ENCODE measurements at regions not wholly inside any gene's neighbourhood (a gene's known extent, or its start where the extent isn't known, plus 50 kb on each side); places are given as distances from the start of the nearest gene placed in this dataset.

- Histone ChIP-seq H3K4me3 (ENCODE audit: low read depth, low read length) (no peak overlapping the region), H3K4ac (ENCODE audit: low read depth, low read length) (no peak overlapping the region), H3K4me2 (ENCODE audit: low read length) (no peak overlapping the region), H3K23ac (ENCODE audit: low read length) (no peak overlapping the region), H3K4me1 (ENCODE audit: control insufficient read depth in 1 of 2, insufficient read depth in 2 of 2, low read length in 2 of 2) (no peaks in the 10 kb centered on the region), H2BK120ac (ENCODE audit: insufficient read depth, low read length, poor library complexity) (no peak overlapping the region), H3K18ac (ENCODE audit: low read length) (no peak overlapping the region), H3K9me3 (ENCODE audit: insufficient read depth, low read depth, low read length) (peaks cover under 1% of the 10 kb centered on the region), H4K8ac (ENCODE audit: low read depth, low read length) (no peak overlapping the region), H3K27me3 (ENCODE audit: insufficient read depth, low read length) (no peaks in the 10 kb centered on the region), H3K79me1 (ENCODE audit: low read length) (no peaks in the 10 kb centered on the region), H2BK5ac (ENCODE audit: low read depth, low read length, poor library complexity) (no peak overlapping the region), H2AFZ (ENCODE audit: insufficient read depth, low read length, poor library complexity) (no peak overlapping the region), H3K79me2 (ENCODE audit: control insufficient read depth, insufficient read depth, low read length, poor library complexity) (no peaks in the 10 kb centered on the region), H2BK12ac (ENCODE audit: low read length) (no peak overlapping the region), H3K36me3 (ENCODE audit: control insufficient read depth in 1 of 2, insufficient read depth in 2 of 2, low read length in 2 of 2) (no peaks in the 10 kb centered on the region), H4K12ac (ENCODE audit: low read depth, low read length) (no peak overlapping the region), H2AK5ac (ENCODE audit: low read length) (no peak overlapping the region), H3K14ac (ENCODE audit: low read length) (no peak overlapping the region), H4K91ac (ENCODE audit: low read depth, low read length) (no peak overlapping the region), H3K9ac (ENCODE audit: low read length) (no peak overlapping the region), H3K27ac (ENCODE audit: low read depth, low read length) (no peak overlapping the region)
- no CpG with 5 or more reads among the region's 2 CpGs for WGBS (ENCODE audit: extremely low coverage, insufficient coverage, insufficient read length)
- no peak for DNase-seq
These were observed 233.6 kb downstream of the KTN1 start for GRCh38 chr14:55813630-55814029.

- Histone ChIP-seq H3K4me2 (ENCODE audit: low read length) (no peak overlapping the region), H2BK120ac (ENCODE audit: insufficient read depth, low read length, poor library complexity) (no peak overlapping the region), H3K18ac (ENCODE audit: low read length) (no peak overlapping the region), H3K79me2 (ENCODE audit: control insufficient read depth, insufficient read depth, low read length, poor library complexity) (no peaks in the 10 kb centered on the region), H3K79me1 (ENCODE audit: low read length) (no peaks in the 10 kb centered on the region), H2AFZ (ENCODE audit: insufficient read depth, low read length, poor library complexity) (no peak overlapping the region), H4K12ac (ENCODE audit: low read depth, low read length) (no peak overlapping the region), H4K8ac (ENCODE audit: low read depth, low read length) (no peak overlapping the region), H3K9me3 (ENCODE audit: insufficient read depth, low read depth, low read length) (peaks cover 4% of the 10 kb centered on the region), H3K23ac (ENCODE audit: low read length) (no peak overlapping the region), H3K27me3 (ENCODE audit: insufficient read depth, low read length) (no peaks in the 10 kb centered on the region), H3K14ac (ENCODE audit: low read length) (no peak overlapping the region), H3K4me3 (ENCODE audit: low read depth, low read length) (no peak overlapping the region), H3K27ac (ENCODE audit: low read depth, low read length) (no peak overlapping the region), H2BK12ac (ENCODE audit: low read length) (no peak overlapping the region), H3K4me1 (ENCODE audit: control insufficient read depth in 1 of 2, insufficient read depth in 2 of 2, low read length in 2 of 2) (no peaks in the 10 kb centered on the region), H3K4ac (ENCODE audit: low read depth, low read length) (no peak overlapping the region), H3K9ac (ENCODE audit: low read length) (no peak overlapping the region), H2BK5ac (ENCODE audit: low read depth, low read length, poor library complexity) (no peak overlapping the region), H2AK5ac (ENCODE audit: low read length) (no peak overlapping the region), H3K36me3 (ENCODE audit: control insufficient read depth in 1 of 2, insufficient read depth in 2 of 2, low read length in 2 of 2) (no peaks in the 10 kb centered on the region), H4K91ac (ENCODE audit: low read depth, low read length) (no peak overlapping the region)
- no peak for DNase-seq
- WGBS (ENCODE audit: extremely low coverage, insufficient coverage, insufficient read length), result no CpG with 5 or more reads among the region's 1 CpG
These were observed 234.1 kb downstream of the KTN1 start for GRCh38 chr14:55814064-55814463.

- Histone ChIP-seq H3K79me2 (ENCODE audit: control insufficient read depth, insufficient read depth, low read length, poor library complexity) (no peaks in the 10 kb centered on the region), H3K4me1 (ENCODE audit: control insufficient read depth in 1 of 2, insufficient read depth in 2 of 2, low read length in 2 of 2) (no peaks in the 10 kb centered on the region), H3K9ac (ENCODE audit: low read length) (no peak overlapping the region), H2BK5ac (ENCODE audit: low read depth, low read length, poor library complexity) (no peak overlapping the region), H3K27me3 (ENCODE audit: insufficient read depth, low read length) (no peaks in the 10 kb centered on the region), H4K12ac (ENCODE audit: low read depth, low read length) (no peak overlapping the region), H2AK5ac (ENCODE audit: low read length) (no peak overlapping the region), H3K4me3 (ENCODE audit: low read depth, low read length) (no peak overlapping the region), H4K8ac (ENCODE audit: low read depth, low read length) (no peak overlapping the region), H3K27ac (ENCODE audit: low read depth, low read length) (no peak overlapping the region), H2BK120ac (ENCODE audit: insufficient read depth, low read length, poor library complexity) (no peak overlapping the region), H3K36me3 (ENCODE audit: control insufficient read depth in 1 of 2, insufficient read depth in 2 of 2, low read length in 2 of 2) (no peaks in the 10 kb centered on the region), H3K9me3 (ENCODE audit: insufficient read depth, low read depth, low read length) (peaks cover 4% of the 10 kb centered on the region), H3K23ac (ENCODE audit: low read length) (no peak overlapping the region), H2AFZ (ENCODE audit: insufficient read depth, low read length, poor library complexity) (no peak overlapping the region), H3K14ac (ENCODE audit: low read length) (no peak overlapping the region), H4K91ac (ENCODE audit: low read depth, low read length) (no peak overlapping the region), H3K4me2 (ENCODE audit: low read length) (no peak overlapping the region), H3K79me1 (ENCODE audit: low read length) (no peaks in the 10 kb centered on the region), H2BK12ac (ENCODE audit: low read length) (no peak overlapping the region), H3K18ac (ENCODE audit: low read length) (no peak overlapping the region), H3K4ac (ENCODE audit: low read depth, low read length) (no peak overlapping the region)
- DNase-seq, result no peak
- no CpG with 5 or more reads among the region's 1 CpG for WGBS (ENCODE audit: extremely low coverage, insufficient coverage, insufficient read length)
These were observed 234.9 kb downstream of the KTN1 start for GRCh38 chr14:55814873-55815272.

- DNase-seq, result no peak
- no peak overlapping the region for H4K8ac ChIP-seq (ENCODE audit: low read depth, low read length)
- H3K4me1 ChIP-seq (ENCODE audit: control insufficient read depth in 1 of 2, insufficient read depth in 2 of 2, low read length in 2 of 2), result no peaks in the 10 kb centered on the region
- H2AFZ ChIP-seq (ENCODE audit: insufficient read depth, low read length, poor library complexity), result no peak overlapping the region
- H4K12ac ChIP-seq (ENCODE audit: low read depth, low read length), result no peak overlapping the region
- H2BK12ac ChIP-seq (ENCODE audit: low read length), result no peak overlapping the region
- no peak overlapping the region for H3K18ac ChIP-seq (ENCODE audit: low read length)
- no peaks in the 10 kb centered on the region for H3K27me3 ChIP-seq (ENCODE audit: insufficient read depth, low read length)
- no peak overlapping the region for H3K4ac ChIP-seq (ENCODE audit: low read depth, low read length)
- no peak overlapping the region for H3K4me2 ChIP-seq (ENCODE audit: low read length)
- H3K4me3 ChIP-seq (ENCODE audit: low read depth, low read length), result no peak overlapping the region
- H4K91ac ChIP-seq (ENCODE audit: low read depth, low read length), result no peak overlapping the region
- H3K79me2 ChIP-seq (ENCODE audit: control insufficient read depth, insufficient read depth, low read length, poor library complexity), result no peaks in the 10 kb centered on the region
- H3K9me3 ChIP-seq (ENCODE audit: insufficient read depth, low read depth, low read length), result peaks cover 4% of the 10 kb centered on the region
- no peak overlapping the region for H2BK5ac ChIP-seq (ENCODE audit: low read depth, low read length, poor library complexity)
- H2BK120ac ChIP-seq (ENCODE audit: insufficient read depth, low read length, poor library complexity), result no peak overlapping the region
- no peak overlapping the region for H3K27ac ChIP-seq (ENCODE audit: low read depth, low read length)
- no peaks in the 10 kb centered on the region for H3K79me1 ChIP-seq (ENCODE audit: low read length)
- H3K14ac ChIP-seq (ENCODE audit: low read length), result no peak overlapping the region
- H2AK5ac ChIP-seq (ENCODE audit: low read length), result no peak overlapping the region
- no peaks in the 10 kb centered on the region for H3K36me3 ChIP-seq (ENCODE audit: control insufficient read depth in 1 of 2, insufficient read depth in 2 of 2, low read length in 2 of 2)
- H3K23ac ChIP-seq (ENCODE audit: low read length), result no peak overlapping the region
- H3K9ac ChIP-seq (ENCODE audit: low read length), result no peak overlapping the region
These were observed 236.2 kb downstream of the KTN1 start for GRCh38 chr14:55816225-55816624.

Data from trophoblast cell (in vitro differentiated cells and primary cell).